Endothelial cell of umbilical vein (primary cell): ENCODE measurements at regions not wholly inside any gene's neighbourhood (a gene's known extent, or its start where the extent isn't known, plus 50 kb on each side); places are given as distances from the start of the nearest gene placed in this dataset.

Source experiments
- BruUV-seq: library from RNA; stranded (reverse); fragments of 400-500 nt; replicated peaks from 2 replicates; lab custom pipeline; 2021; lab: Mats Ljungman, UMichigan
- CTCF ChIA-PET: fragments of 300-600, 350-600 bp; sonication (Branson Sonifier 250); formaldehyde crosslinking; loops from one replicate; lab custom pipeline; 2021; ENCODE audit warnings: antibody characterized with exemption, inconsistent platforms; lab: Charles Lee
- POLR2A ChIA-PET: fragments of 300-600, 350-600 bp; sonication (Branson Sonifier 250); formaldehyde crosslinking; loops from one replicate; lab custom pipeline; 2021; ENCODE audit warnings: antibody characterized with exemption, inconsistent platforms; lab: Charles Lee
- DNase-seq: peaks from one replicate; pipeline ENCODE4 v3.0.0-alpha.2; 2011; ENCODE audit warnings: low read depth, low spot score
- FAIRE-seq: peaks from 2 replicates; lab custom pipeline; 2011; peaks lifted over from hg19 to GRCh38; lab: Jason Lieb, UNC
- H2AFZ ChIP-seq: 2 replicates; pipeline ENCODE4 v1.6.0; 2012; ENCODE audit warnings: low read depth, low read length, control low read depth, inconsistent platforms
- H3K27ac ChIP-seq: 2 replicates; pipeline ENCODE4 v1.5.1; 2011; ENCODE audit warnings: low read depth, mild to moderate bottlenecking, control low read depth, low read length, moderate library complexity; ENCODE audit not compliant: insufficient read depth
- H3K27me3 ChIP-seq, 2 experiments: 2 replicates each; pipeline versions ENCODE4 v1.6.0 to v1.6.1; 2011; ENCODE audit warnings: low read length in 2 of 2, mixed read lengths in 1 of 2; ENCODE audit not compliant: control insufficient read depth in 2 of 2, insufficient read depth in 2 of 2
- H3K36me3 ChIP-seq, 2 experiments: 2 replicates in 1 of 2; 3 replicates in 1 of 2; pipeline ENCODE4 v1.5.1; 2011; ENCODE audit warnings: low read length in 2 of 2, mild to moderate bottlenecking in 1 of 2, moderate library complexity in 1 of 2; ENCODE audit not compliant: control insufficient read depth in 2 of 2, insufficient read depth in 2 of 2; ENCODE audit errors: extremely low read depth in 1 of 2
- H3K4me1 ChIP-seq: 3 replicates; pipeline ENCODE4 v1.5.1; 2011; ENCODE audit warnings: mild to moderate bottlenecking, low read length; ENCODE audit not compliant: control insufficient read depth, insufficient read depth; ENCODE audit errors: extremely low read depth
- H3K4me2 ChIP-seq: 2 replicates; pipeline ENCODE4 v1.6.1; 2011; ENCODE audit warnings: low read length, control low read depth, mixed read lengths; ENCODE audit not compliant: insufficient read depth
- H3K4me3 ChIP-seq, 3 experiments: fragments of 200-600 bp in 1 of 3; sonication (generic), shearing (Covaris generic) in 1 of 3; replicated peaks in 1 of 3; 2 replicates each; pipeline ENCODE4 v1.5.1; 2011 to 2016; ENCODE audit warnings: control low read depth in 3 of 3, low read length in 3 of 3, mild to moderate bottlenecking in 2 of 3, inconsistent platforms in 1 of 3, low read depth in 1 of 3, moderate library complexity in 1 of 3; ENCODE audit not compliant: insufficient read depth in 1 of 3
- H3K79me2 ChIP-seq: 2 replicates; pipeline ENCODE4 v1.6.0; 2012; ENCODE audit warnings: low read length, inconsistent platforms; ENCODE audit not compliant: control insufficient read depth, insufficient read depth
- H3K9ac ChIP-seq: replicated peaks from 2 replicates; pipeline ENCODE3; 2011; ENCODE audit warnings: low read length, control low read depth; ENCODE audit not compliant: insufficient read depth; ENCODE audit errors: extremely low read depth
- H3K9me1 ChIP-seq: replicated peaks from 3 replicates; pipeline ENCODE4 v1.6.0; 2011; ENCODE audit warnings: mild to moderate bottlenecking, low read length; ENCODE audit not compliant: control insufficient read depth, insufficient read depth; ENCODE audit errors: extremely low read depth
- H3K9me3 ChIP-seq: replicated peaks from 2 replicates; pipeline ENCODE4 v1.5.1; 2012; ENCODE audit warnings: low read length, inconsistent platforms; ENCODE audit not compliant: control insufficient read depth, insufficient read depth
- H4K20me1 ChIP-seq: replicated peaks from 2 replicates; pipeline ENCODE3; 2011; ENCODE audit warnings: mild to moderate bottlenecking, low read length; ENCODE audit not compliant: control insufficient read depth, insufficient read depth; ENCODE audit errors: extremely low read depth
- EZH2 ChIP-seq: IDR thresholded peaks from 2 replicates; pipeline ENCODE4 v1.6.1; 2012; ENCODE audit warnings: borderline replicate concordance, low read depth, mild to moderate bottlenecking, moderate library complexity, low read length, inconsistent platforms; ENCODE audit not compliant: severe bottlenecking
- FOS ChIP-seq: IDR thresholded peaks from 2 replicates; pipeline ENCODE4 v1.6.1; 2011; ENCODE audit warnings: mild to moderate bottlenecking, low read length, moderate library complexity, borderline replicate concordance; ENCODE audit not compliant: insufficient read depth
- GATA2 ChIP-seq: IDR thresholded peaks from 2 replicates; pipeline ENCODE4 v1.7.0; 2011; ENCODE audit warnings: low read depth, mild to moderate bottlenecking, moderate library complexity, mixed read lengths, low read length; ENCODE audit not compliant: insufficient read length, insufficient read depth
- JUN ChIP-seq: IDR thresholded peaks from 2 replicates; pipeline ENCODE4 v1.6.1; 2011; ENCODE audit warnings: borderline replicate concordance, low read depth; ENCODE audit not compliant: insufficient read length, insufficient read depth
- MYC ChIP-seq: IDR thresholded peaks from one replicate; pipeline ENCODE4 v1.6.1; 2011; ENCODE audit warnings: mild to moderate bottlenecking, low read depth, low read length
- POLR2A ChIP-seq: IDR thresholded peaks from 2 replicates; pipeline ENCODE4 v1.6.1; 2012; ENCODE audit warnings: low read depth, mild to moderate bottlenecking, control low read depth, low read length
- POLR2AphosphoS5 ChIP-seq: IDR thresholded peaks from 2 replicates; pipeline ENCODE4 v1.6.1; 2012; ENCODE audit warnings: low read depth, mild to moderate bottlenecking, control low read depth, low read length, moderate library complexity; ENCODE audit not compliant: insufficient read depth
- dilution Hi-C: fragments of 300-500 bp; cut with MboI; formaldehyde crosslinking; loops from one replicate; pipeline ENCODE4 v1.15.0; 2019; ENCODE audit warnings: low sequenced_read_pairs; ENCODE audit not compliant: extremely low pct_ligation_motif_present
- intact Hi-C: fragments of 100-400 bp; cut with micrococcal nuclease; formaldehyde crosslinking; loops from one replicate; pipeline ENCODE4 v1.10.0; 2022
- TF ChIP-seq, protein P1 (sequence below), 2 donors: IDR thresholded peaks; 1 replicate in 1 of 2; 2 replicates in 1 of 2; pipeline ENCODE4 v1.5.1; 2011; ENCODE audit warnings: low read length in 2 of 2, mild to moderate bottlenecking in 2 of 2, moderate library complexity in 2 of 2, control low read depth in 1 of 2, inconsistent platforms in 1 of 2, low read depth in 1 of 2; ENCODE audit not compliant: insufficient read depth in 1 of 2; ENCODE audit errors: extremely low read depth in 1 of 2
- TF ChIP-seq, protein P2 (sequence below): IDR thresholded peaks from 2 replicates; pipeline ENCODE4 v1.6.1; 2011; ENCODE audit not compliant: insufficient read depth, insufficient read length

DNA sequence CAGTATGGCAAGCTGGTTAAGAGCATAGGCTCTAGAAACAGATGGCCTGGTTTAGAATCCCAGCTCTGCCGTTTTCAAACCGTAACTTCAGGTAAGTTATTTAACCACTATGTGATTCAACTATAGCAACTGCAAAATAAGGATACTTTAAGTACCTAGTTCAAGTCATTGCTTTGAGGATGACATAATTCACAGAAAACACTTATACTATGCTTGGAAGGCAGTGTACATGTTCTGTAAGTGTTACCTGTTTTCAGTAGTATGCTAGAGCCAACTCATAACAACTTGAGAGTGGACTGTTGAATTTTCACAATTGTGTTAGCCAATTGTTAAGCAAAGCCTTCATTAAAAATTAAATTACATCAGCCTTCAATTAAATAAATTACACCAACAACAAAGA, 134.8 kb upstream of the BEND6 start:
- ChIA-PET CTCF (interaction anchor here (1.1 to 2.2 kb wide), 6 partner anchors 8 to 182 kb away, joined by 3 to 6 read pairs (median 4); no protein-coding TSS in a partner anchor), POLR2A (no interaction called here)
- peaks cover 71% of the 10 kb centered on the region for H3K79me2 ChIP-seq
- dilution Hi-C loops (no loop called here), intact Hi-C loops (no loop called here)
- no peak overlapping the region for H3K27ac ChIP-seq
- no peaks in the 10 kb centered on the region for H3K36me3 ChIP-seq
- H4K20me1 ChIP-seq: peaks cover 17% of the 10 kb centered on the region
- H3K9ac ChIP-seq: no peak overlapping the region
- H3K4me1 ChIP-seq: peaks cover 11% of the 10 kb centered on the region
- no peaks in the 10 kb centered on the region for H3K27me3 ChIP-seq
- peaks cover 2% of the 10 kb centered on the region for H3K9me1 ChIP-seq
- H3K4me3 ChIP-seq: no peak overlapping the region
- no peak for FAIRE-seq
- H3K4me2 ChIP-seq: no peak overlapping the region
- BruUV-seq: no TSS peak
- H2AFZ ChIP-seq: no peak overlapping the region
- TF ChIP-seq JUN (no peak), GATA2 (no peak), MYC (no peak), POLR2AphosphoS5 (no peak), FOS (no peak), POLR2A (no peak), EZH2 (no peak)
- TF ChIP-seq, protein P1, sequence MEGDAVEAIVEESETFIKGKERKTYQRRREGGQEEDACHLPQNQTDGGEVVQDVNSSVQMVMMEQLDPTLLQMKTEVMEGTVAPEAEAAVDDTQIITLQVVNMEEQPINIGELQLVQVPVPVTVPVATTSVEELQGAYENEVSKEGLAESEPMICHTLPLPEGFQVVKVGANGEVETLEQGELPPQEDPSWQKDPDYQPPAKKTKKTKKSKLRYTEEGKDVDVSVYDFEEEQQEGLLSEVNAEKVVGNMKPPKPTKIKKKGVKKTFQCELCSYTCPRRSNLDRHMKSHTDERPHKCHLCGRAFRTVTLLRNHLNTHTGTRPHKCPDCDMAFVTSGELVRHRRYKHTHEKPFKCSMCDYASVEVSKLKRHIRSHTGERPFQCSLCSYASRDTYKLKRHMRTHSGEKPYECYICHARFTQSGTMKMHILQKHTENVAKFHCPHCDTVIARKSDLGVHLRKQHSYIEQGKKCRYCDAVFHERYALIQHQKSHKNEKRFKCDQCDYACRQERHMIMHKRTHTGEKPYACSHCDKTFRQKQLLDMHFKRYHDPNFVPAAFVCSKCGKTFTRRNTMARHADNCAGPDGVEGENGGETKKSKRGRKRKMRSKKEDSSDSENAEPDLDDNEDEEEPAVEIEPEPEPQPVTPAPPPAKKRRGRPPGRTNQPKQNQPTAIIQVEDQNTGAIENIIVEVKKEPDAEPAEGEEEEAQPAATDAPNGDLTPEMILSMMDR (IDR thresholded peaks at IDR 0.05; ENCODE audit: extremely low read depth in 1 of 2, insufficient read depth in 1 of 2, low read depth in 1 of 2, low read length in 2 of 2): no peak
- TF ChIP-seq, protein P2, sequence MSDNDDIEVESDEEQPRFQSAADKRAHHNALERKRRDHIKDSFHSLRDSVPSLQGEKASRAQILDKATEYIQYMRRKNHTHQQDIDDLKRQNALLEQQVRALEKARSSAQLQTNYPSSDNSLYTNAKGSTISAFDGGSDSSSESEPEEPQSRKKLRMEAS: no peak
- no peaks in the 10 kb centered on the region for H3K9me3 ChIP-seq
- no peak for DNase-seq
